AG09309 (cell line): ENCODE measurements at regions not wholly inside any gene's neighbourhood (a gene's known extent, or its start where the extent isn't known, plus 50 kb on each side); places are given as distances from the start of the nearest gene placed in this dataset.

Experiments
- DNase-seq: peaks from one replicate; pipeline ENCODE4 v3.0.0-alpha.2; 2010; ENCODE audit warnings: low read depth
- H3K4me3 ChIP-seq: 2 replicates; pipeline ENCODE4 v1.5.1; 2011; ENCODE audit warnings: mild to moderate bottlenecking, low read depth, low read length, moderate library complexity; ENCODE audit not compliant: control insufficient read depth
- TF ChIP-seq, protein P1 (sequence below): IDR thresholded peaks from 2 replicates; pipeline ENCODE4 v1.5.1; 2011; ENCODE audit warnings: mild to moderate bottlenecking, low read depth, low read length, inconsistent platforms; ENCODE audit not compliant: insufficient read depth, control insufficient read depth; ENCODE audit errors: missing control alignments

DNA sequence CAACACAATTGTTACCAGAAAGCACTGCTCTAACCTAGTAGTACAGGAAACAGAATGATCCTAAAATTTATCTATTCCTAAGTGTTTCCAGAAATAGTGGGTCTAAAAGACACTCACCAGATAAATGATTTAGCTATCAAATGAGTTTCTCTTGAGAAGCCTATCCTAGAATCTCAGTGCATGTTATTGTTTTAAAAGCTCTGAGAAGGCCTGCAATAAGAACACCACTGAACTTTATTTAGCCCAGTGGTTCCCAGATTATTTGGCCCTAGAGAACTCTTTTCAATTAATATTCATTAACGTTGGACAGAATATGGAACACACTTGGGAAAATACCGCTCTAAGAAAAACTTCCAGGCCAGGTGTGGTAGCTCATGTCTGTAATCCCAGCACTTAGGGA, 220.1 kb upstream of the GHITM start:
- no peak for DNase-seq
- TF ChIP-seq, protein P1, sequence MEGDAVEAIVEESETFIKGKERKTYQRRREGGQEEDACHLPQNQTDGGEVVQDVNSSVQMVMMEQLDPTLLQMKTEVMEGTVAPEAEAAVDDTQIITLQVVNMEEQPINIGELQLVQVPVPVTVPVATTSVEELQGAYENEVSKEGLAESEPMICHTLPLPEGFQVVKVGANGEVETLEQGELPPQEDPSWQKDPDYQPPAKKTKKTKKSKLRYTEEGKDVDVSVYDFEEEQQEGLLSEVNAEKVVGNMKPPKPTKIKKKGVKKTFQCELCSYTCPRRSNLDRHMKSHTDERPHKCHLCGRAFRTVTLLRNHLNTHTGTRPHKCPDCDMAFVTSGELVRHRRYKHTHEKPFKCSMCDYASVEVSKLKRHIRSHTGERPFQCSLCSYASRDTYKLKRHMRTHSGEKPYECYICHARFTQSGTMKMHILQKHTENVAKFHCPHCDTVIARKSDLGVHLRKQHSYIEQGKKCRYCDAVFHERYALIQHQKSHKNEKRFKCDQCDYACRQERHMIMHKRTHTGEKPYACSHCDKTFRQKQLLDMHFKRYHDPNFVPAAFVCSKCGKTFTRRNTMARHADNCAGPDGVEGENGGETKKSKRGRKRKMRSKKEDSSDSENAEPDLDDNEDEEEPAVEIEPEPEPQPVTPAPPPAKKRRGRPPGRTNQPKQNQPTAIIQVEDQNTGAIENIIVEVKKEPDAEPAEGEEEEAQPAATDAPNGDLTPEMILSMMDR: no peak
- no peak overlapping the region for H3K4me3 ChIP-seq

DNA sequence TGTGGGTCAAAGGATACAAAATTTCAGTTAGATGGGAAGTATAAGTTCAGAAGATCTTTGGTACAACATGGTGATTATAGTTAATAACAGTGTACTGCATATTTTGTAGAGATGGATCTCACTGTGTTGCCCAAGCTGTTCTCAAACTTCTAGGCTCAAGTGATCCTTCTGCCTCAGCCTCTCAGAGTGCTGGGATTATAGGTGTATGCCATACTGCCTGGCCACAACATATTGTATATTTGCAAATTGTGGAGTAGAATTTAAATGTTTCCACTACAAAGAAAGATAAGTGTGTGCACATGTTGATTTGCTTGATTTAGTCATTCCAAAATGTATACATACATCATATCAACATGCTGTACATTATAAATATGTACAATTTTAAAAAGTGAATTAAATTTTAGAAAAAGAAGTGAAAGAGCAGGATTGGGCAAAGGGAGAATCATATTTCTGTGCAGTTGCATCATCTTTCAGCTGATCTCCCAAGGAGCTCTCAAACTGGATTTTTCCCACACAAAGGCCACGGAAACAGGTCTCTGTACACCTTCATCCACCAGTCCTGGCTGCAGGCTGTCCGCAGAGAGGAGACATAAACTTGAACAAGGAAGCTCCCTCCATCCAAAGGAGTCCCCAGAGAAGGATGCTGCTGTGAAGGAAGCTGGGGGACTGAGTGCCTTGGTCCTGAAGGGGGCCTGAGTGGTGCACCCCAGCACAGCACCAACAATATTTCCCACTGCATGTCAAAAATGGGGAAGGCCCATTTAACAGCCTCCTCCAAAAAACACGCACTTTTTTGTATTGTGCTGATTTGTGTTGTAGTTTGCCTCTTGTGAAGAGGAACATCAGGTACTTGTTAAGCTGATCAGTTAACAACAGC, 217.1 kb upstream of the GHITM start:
- TF ChIP-seq, protein P1: no peak
- H3K4me3 ChIP-seq: no peak overlapping the region
- no peak for DNase-seq

DNA sequence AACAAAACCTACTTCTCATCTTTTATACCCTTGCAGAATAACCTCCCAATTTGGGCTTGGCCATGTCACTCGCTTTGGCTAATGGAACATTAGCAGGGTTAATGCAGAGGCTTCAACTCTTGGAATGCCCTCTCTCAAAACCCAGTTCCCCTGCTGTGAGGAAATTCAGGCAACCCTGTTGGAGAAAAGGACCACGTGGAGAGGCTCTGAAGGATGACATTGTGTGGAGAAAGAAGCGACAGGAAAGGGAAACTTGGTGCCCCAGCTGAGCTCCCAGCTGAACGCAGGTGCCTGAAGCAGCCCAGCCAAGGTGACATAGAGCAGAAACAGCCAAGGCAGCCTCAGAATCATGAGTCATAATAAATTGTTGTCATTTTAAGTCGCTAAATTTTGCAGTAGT, 214.2 kb upstream of the GHITM start:
- DNase-seq: no peak
- no peak overlapping the region for H3K4me3 ChIP-seq
- TF ChIP-seq, protein P1: no peak

DNA sequence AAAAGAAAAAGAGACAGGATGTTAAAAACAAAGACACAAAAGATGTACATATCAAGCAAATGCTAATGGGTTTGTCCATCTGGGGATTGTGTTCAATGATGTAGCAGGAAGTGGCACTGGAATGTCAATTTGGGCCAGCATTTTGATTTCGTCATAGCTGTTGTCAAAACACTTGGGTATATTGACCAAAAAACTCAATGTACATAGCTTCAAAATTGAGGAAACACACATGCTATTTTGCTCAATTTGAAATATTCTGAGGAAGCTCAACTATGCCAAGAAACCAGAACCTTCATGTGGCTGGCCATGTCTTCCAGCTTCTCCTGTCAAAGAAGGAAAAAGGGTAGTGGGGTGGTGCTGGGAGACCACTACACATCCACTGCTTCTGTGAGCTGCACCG, 212.7 kb upstream of the GHITM start:
- TF ChIP-seq, protein P1: no peak
- H3K4me3 ChIP-seq: no peak overlapping the region
- DNase-seq: no peak

DNA sequence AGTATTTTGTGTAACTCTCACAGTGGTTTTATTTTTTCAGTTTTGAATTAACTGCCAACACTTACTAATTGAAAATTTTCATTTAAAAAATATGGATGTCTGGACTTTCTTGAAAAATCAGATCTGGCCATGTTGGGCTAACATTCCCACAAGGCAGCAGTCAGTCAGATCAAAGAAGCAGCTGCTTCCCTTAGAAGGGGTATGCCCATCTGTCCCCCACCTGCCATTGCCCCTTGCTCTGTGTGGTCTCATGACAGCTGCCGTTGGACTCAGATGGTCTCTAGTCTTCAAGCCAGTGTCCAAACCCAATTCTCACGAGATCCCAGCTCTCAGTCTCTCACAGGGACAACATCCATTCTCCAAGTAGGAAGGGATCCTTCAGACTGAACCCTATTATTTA, 212.1 kb upstream of the GHITM start:
- TF ChIP-seq, protein P1: no peak
- DNase-seq: no peak

DNA sequence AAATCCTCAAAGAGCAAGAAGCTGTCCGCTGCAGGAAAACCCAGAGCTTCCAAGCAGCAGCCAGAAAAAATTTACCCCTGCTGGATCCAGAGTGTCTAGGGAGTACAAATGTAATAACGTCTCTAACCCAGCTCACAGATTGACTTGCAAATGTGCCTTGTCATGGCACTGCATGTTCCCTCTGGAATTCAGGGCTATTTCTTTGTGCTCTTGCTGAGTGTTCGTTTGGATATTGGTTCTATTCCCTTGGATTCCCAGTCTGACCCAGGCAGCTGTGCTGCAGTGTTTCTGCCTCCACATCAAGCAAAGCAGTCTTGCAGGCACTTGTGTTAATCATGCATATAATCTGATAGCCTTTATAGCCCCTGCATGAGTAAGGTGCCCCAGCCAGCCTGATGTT, 209.9 kb upstream of the GHITM start:
- DNase-seq: no peak
- no peak overlapping the region for H3K4me3 ChIP-seq
- TF ChIP-seq, protein P1: no peak

More for the DNA sequence above, 212.1 kb upstream of the GHITM start:
- no peak overlapping the region for H3K4me3 ChIP-seq
